K562 (cell line): ENCODE measurements at regions not wholly inside any gene's neighbourhood (a gene's known extent, or its start where the extent isn't known, plus 50 kb on each side); places are given as distances from the start of the nearest gene placed in this dataset.

ENCODE experiments used
- ATAC-seq: fragments of 200-7000 bp; cut with Tn5 transposase; 3 replicates; pipeline ENCODE4 v1.9.1; 2020; ENCODE audit warnings: moderate library complexity
- BruUV-seq: library from RNA; stranded (reverse); fragments of 400-500 nt; replicated peaks from 2 replicates; lab custom pipeline; 2021; lab: Mats Ljungman, UMichigan
- CTCF ChIA-PET: fragments of 300-600 bp; formaldehyde crosslinking; extraction: SDS; loops from one replicate; lab custom pipeline; 2021; ENCODE audit warnings: low intra/inter-chr PET ratio; lab: Yijun Ruan, JAX
- POLR2A ChIA-PET: fragments of 300-600, 350-650 bp; sonication (Branson Sonifier 250); formaldehyde crosslinking; extraction: SDS; loops from one replicate; lab custom pipeline; 2021; ENCODE audit warnings: antibody characterized with exemption, inconsistent platforms; lab: Yijun Ruan, JAX
- DNase-seq, 4 experiments: peaks; one replicate each; pipeline versions ENCODE4 v3.0.0 to v3.0.0-alpha.2; 2011 to 2018; ENCODE audit warnings: low spot score in 3 of 4, mixed read lengths in 3 of 4; ENCODE audit errors: extremely low read depth in 1 of 4
- FAIRE-seq: peaks from 2 replicates; lab custom pipeline; 2011; peaks lifted over from hg19 to GRCh38; lab: Jason Lieb, UNC
- H2AFZ ChIP-seq: 2 replicates; pipeline ENCODE4 v1.6.0; 2011; ENCODE audit warnings: low read depth, low read length, control low read depth, inconsistent platforms
- H3K27ac ChIP-seq: fragments of 200-600 bp; 3 replicates; pipeline ENCODE4 v1.8.0; 2011; ENCODE audit warnings: low read depth, mild to moderate bottlenecking, control low read depth, inconsistent platforms, low read length, moderate library complexity, mixed read lengths; ENCODE audit errors: extremely low read depth
- H3K27me3 ChIP-seq, 2 experiments: fragments of 300-600 bp in 1 of 2; 2 replicates in 1 of 2; 3 replicates in 1 of 2; pipeline versions ENCODE4 v1.6.0 to v1.8.0; 2011; ENCODE audit warnings: inconsistent platforms in 2 of 2, low read length in 2 of 2, mild to moderate bottlenecking in 1 of 2, mixed read lengths in 1 of 2, moderate library complexity in 1 of 2; ENCODE audit not compliant: control insufficient read depth in 2 of 2, insufficient read depth in 2 of 2
- H3K36me3 ChIP-seq: fragments of 300-600 bp; 3 replicates; pipeline ENCODE4 v1.8.0; 2011; ENCODE audit warnings: mild to moderate bottlenecking, low read length, inconsistent platforms; ENCODE audit not compliant: control insufficient read depth, insufficient read depth
- H3K4me1 ChIP-seq, 2 experiments: fragments of 200-600 bp in 1 of 2; replicated peaks in 1 of 2; 2 replicates in 1 of 2; 3 replicates in 1 of 2; pipeline versions ENCODE4 v1.5.1 to v1.8.0; 2011; ENCODE audit warnings: inconsistent platforms in 2 of 2, low read length in 2 of 2, mild to moderate bottlenecking in 1 of 2, mixed read lengths in 1 of 2, moderate library complexity in 1 of 2; ENCODE audit not compliant: control insufficient read depth in 2 of 2, insufficient read depth in 2 of 2
- H3K4me2 ChIP-seq: 2 replicates; pipeline ENCODE4 v1.6.1; 2011; ENCODE audit warnings: low read length, control low read depth, inconsistent platforms, mixed read lengths; ENCODE audit not compliant: insufficient read depth
- H3K4me3 ChIP-seq: fragments of 200-600 bp; sonication (generic), shearing (Covaris generic); 2 replicates; pipeline ENCODE4 v1.5.1; 2016; ENCODE audit warnings: control low read depth, inconsistent platforms
- H3K79me2 ChIP-seq: fragments of 200-600 bp; 3 replicates; pipeline ENCODE4 v1.8.0; 2011; ENCODE audit warnings: low read length, inconsistent platforms; ENCODE audit not compliant: control insufficient read depth, insufficient read depth
- H3K9ac ChIP-seq, 2 experiments: 2 replicates each; pipeline versions ENCODE4 v1.6.0 to v1.6.1; 2011; ENCODE audit warnings: low read depth in 2 of 2, low read length in 2 of 2, control low read depth in 1 of 2, inconsistent platforms in 1 of 2, mild to moderate bottlenecking in 1 of 2, mixed read lengths in 1 of 2; ENCODE audit not compliant: insufficient read depth in 1 of 2
- H3K9me1 ChIP-seq: one replicate; pipeline ENCODE4 v1.6.0; 2011; ENCODE audit warnings: inconsistent platforms, mild to moderate bottlenecking, low read length, moderate library complexity; ENCODE audit not compliant: control insufficient read depth, insufficient read depth
- H3K9me3 ChIP-seq: replicated peaks from 2 replicates; pipeline ENCODE4 v1.5.1; 2011; ENCODE audit warnings: low read depth, low read length, inconsistent platforms; ENCODE audit not compliant: control insufficient read depth, insufficient read depth
- H4K20me1 ChIP-seq: replicated peaks from 2 replicates; pipeline ENCODE4 v1.6.1; 2011; ENCODE audit warnings: low read length, inconsistent platforms, mixed read lengths; ENCODE audit not compliant: control insufficient read depth, insufficient read depth
- CREM ChIP-seq: IDR thresholded peaks from 2 replicates; pipeline ENCODE4 v1.6.1; 2014; ENCODE audit warnings: antibody characterized with exemption, low read depth
- CSDE1 ChIP-seq, 2 experiments: fragments of 450-650 bp; IDR thresholded peaks; 2 replicates each; pipeline ENCODE4 v1.6.1; 2016; ENCODE audit warnings: mild to moderate bottlenecking in 1 of 2
- LCOR ChIP-seq: sonication (generic); formaldehyde crosslinking; IDR thresholded peaks from 2 replicates; pipeline ENCODE4 v1.8.0; 2022; ENCODE audit warnings: mild to moderate bottlenecking, missing genetic modification reagents
- NRF1 ChIP-seq, 2 experiments: fragments of 450-650 bp; IDR thresholded peaks in 1 of 2; conservative IDR thresholded peaks in 1 of 2; 2 replicates each; pipeline ENCODE4 v1.6.1; 2014; ENCODE audit warnings: mild to moderate bottlenecking in 2 of 2
- PML ChIP-seq: IDR thresholded peaks from 2 replicates; pipeline ENCODE4 v1.6.1; 2012; ENCODE audit warnings: low read length, inconsistent platforms
- RAD51 ChIP-seq: fragments of 450-650 bp; IDR thresholded peaks from 2 replicates; pipeline ENCODE4 v1.7.1; 2016; ENCODE audit warnings: low read depth, mild to moderate bottlenecking, borderline replicate concordance
- RCOR1 ChIP-seq, 2 experiments: IDR thresholded peaks; 2 replicates each; pipeline ENCODE4 v1.6.1; 2012; ENCODE audit warnings: low read depth in 2 of 2, low read length in 2 of 2, borderline replicate concordance in 1 of 2, improper control_type of control experiment in 1 of 2
- SMAD1 ChIP-seq: fragments of 150-350 bp; IDR thresholded peaks from 2 replicates; pipeline ENCODE4 v1.6.1; 2014; ENCODE audit warnings: low read length, low read depth; ENCODE audit not compliant: partially characterized antibody
- SP2 ChIP-seq: IDR thresholded peaks from 2 replicates; pipeline ENCODE4 v1.6.1; 2011; ENCODE audit warnings: mild to moderate bottlenecking, low read depth, low read length, moderate library complexity; ENCODE audit not compliant: poor library complexity, severe bottlenecking; ENCODE audit errors: extremely low read depth
- ZNF175 ChIP-seq: fragments of 200-800 bp; sonication (Bioruptor generic); IDR thresholded peaks from 2 replicates; pipeline ENCODE4 v1.6.1; 2016; ENCODE audit warnings: low read depth, mild to moderate bottlenecking, missing genetic modification characterization, missing compliant biosample characterization
- ZNF239 ChIP-seq: fragments of 250-450 bp; sonication (Bioruptor Pico); IDR thresholded peaks from 2 replicates; pipeline ENCODE4 v1.4.0; 2020; ENCODE audit warnings: mild to moderate bottlenecking
- ZNF444 ChIP-seq: fragments of 250-450 bp; sonication (Bioruptor Pico); IDR thresholded peaks from 2 replicates; pipeline ENCODE4 v1.4.0; 2020; ENCODE audit warnings: mild to moderate bottlenecking, moderate library complexity
- ZNF717 ChIP-seq: fragments of 250-450 bp; sonication (Bioruptor Pico); IDR thresholded peaks from 2 replicates; pipeline ENCODE4 v1.5.0; 2021
- ZNF778 ChIP-seq: fragments of 450-650 bp; formaldehyde crosslinking; IDR thresholded peaks from 2 replicates; pipeline ENCODE4 v1.4.0; 2020; ENCODE audit warnings: mild to moderate bottlenecking, moderate library complexity
- WGBS: fragments of 100-300 bp; shearing (Covaris generic); methylation state at CpG from one replicate; pipeline ENCODE4 v1.1.6; 2016; ENCODE audit warnings: low coverage, mixed read lengths; ENCODE audit not compliant: insufficient coverage; ENCODE audit errors: missing lambda C conversion rate; 5-methylcytosine and 5-hydroxymethylcytosine counted together
- in situ Hi-C: fragments of 300-500 bp; cut with MboI; formaldehyde crosslinking; loops from 4 replicates; pipeline ENCODE4 v1.15.0; 2018; ENCODE audit warnings: inconsistent platforms, mixed read lengths
- intact Hi-C: fragments of 100-400 bp; cut with micrococcal nuclease; formaldehyde crosslinking; loops from 2 replicates; pipeline ENCODE4 v1.14.2; 2022
- TF ChIP-seq, protein P1 (sequence below): sonication (generic); formaldehyde crosslinking; IDR thresholded peaks from 2 replicates; pipeline ENCODE4 v1.8.0; 2022; ENCODE audit warnings: missing genetic modification reagents, mild to moderate bottlenecking, borderline replicate concordance
- TF ChIP-seq, protein P2 (sequence below): fragments of 450-650 bp; IDR thresholded peaks from 2 replicates; pipeline ENCODE4 v1.6.1; 2014; ENCODE audit warnings: low read depth, mild to moderate bottlenecking, moderate library complexity, borderline replicate concordance

DNA sequence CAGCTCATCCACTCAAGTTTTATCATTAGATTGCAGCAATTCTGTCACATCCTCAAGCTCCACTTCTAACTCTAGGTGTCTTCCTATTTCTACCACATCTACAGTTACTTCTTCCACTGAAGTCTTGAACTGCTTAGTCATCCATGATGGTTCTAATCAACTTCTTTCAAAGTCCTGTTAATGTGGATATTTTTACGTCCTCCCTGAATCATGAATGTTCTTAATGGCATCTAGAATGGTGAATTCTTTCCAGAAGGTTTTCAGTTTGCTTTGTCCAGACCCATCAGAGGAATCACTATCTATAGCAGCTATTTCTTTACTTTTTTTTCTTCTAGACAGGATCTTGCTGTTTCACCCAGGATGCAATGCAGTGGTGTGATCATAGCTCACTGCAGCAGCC is 78.0 kb upstream of the RNPC3 start:
- no peaks in the 10 kb centered on the region for H3K9me1 ChIP-seq
- no peak overlapping the region for H2AFZ ChIP-seq
- no peak for DNase-seq
- intact Hi-C loops, result no loop called here
- no peak overlapping the region for H3K4me3 ChIP-seq
- no peaks in the 10 kb centered on the region for H3K27me3 ChIP-seq
- no peaks in the 10 kb centered on the region for H3K9me3 ChIP-seq
- ChIA-PET CTCF (no interaction called here), POLR2A (no interaction called here)
- 0% methylated on average over 1 of the region's 1 CpG for WGBS
- H3K27ac ChIP-seq, result no peak overlapping the region
- H3K4me1 ChIP-seq, result no peaks in the 10 kb centered on the region
- in situ Hi-C loops, result no loop called here
- TF ChIP-seq PML (no peak), RAD51 (no peak), ZNF444 (CRISPR knock-in tag) (no peak), SMAD1 (no peak), ZNF778 (CRISPR knock-in tag) (no peak)
- H4K20me1 ChIP-seq, result no peaks in the 10 kb centered on the region
- no peak for ATAC-seq
- no peak overlapping the region for H3K9ac ChIP-seq
- H3K79me2 ChIP-seq, result no peaks in the 10 kb centered on the region
- H3K36me3 ChIP-seq, result no peaks in the 10 kb centered on the region
- BruUV-seq, result no TSS peak
- FAIRE-seq, result no peak
- H3K4me2 ChIP-seq, result no peak overlapping the region

DNA sequence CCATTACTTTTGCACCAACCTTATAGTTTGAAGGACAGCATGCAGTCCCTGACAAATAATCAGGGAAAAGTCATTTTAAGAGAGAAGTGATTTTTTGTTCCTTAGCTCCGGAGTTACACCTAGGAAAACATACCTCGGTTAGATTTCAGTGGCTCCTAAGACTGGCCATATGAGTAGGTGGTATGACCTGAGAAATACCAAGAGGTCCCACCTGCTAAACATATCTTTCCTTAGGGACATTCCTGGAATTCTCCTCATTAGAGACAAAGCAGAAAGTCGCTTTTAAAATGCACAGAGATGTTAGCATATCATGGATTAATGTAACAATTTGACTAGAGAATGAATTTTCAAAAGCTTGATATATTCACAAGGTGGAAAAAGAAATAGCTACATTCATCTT is 84.2 kb upstream of the RNPC3 start:
- Histone ChIP-seq H3K36me3 (no peaks in the 10 kb centered on the region), H3K4me3 (no peak overlapping the region), H3K79me2 (no peaks in the 10 kb centered on the region), H3K9ac (no peak overlapping the region), H2AFZ (no peak overlapping the region), H4K20me1 (no peaks in the 10 kb centered on the region), H3K4me1 (no peaks in the 10 kb centered on the region), H3K9me3 (no peaks in the 10 kb centered on the region), H3K4me2 (no peak overlapping the region), H3K9me1 (no peaks in the 10 kb centered on the region), H3K27me3 (no peaks in the 10 kb centered on the region), H3K27ac (no peak overlapping the region)
- 0% methylated on average over 3 of the region's 3 CpGs for WGBS
- ATAC-seq (no peak), FAIRE-seq (no peak), DNase-seq (no peak)
- ChIA-PET CTCF (no interaction called here), POLR2A (no interaction called here)
- no TSS peak for BruUV-seq
- intact Hi-C loops, result no loop called here
- TF ChIP-seq NRF1 (conservative IDR thresholded peaks at IDR 0.05 in 1 of 2, IDR thresholded peaks at IDR 0.05 in 1 of 2) (no peak), ZNF175 (CRISPR knock-in tag) (no peak), LCOR (no peak), ZNF239 (CRISPR knock-in tag) (no peak), RCOR1 (IDR thresholded peaks at IDR 0.05; ENCODE audit: borderline replicate concordance in 1 of 2, low read depth in 2 of 2, low read length in 2 of 2) (no peak), SP2 (no peak), CREM (no peak), ZNF717 (CRISPR knock-in tag) (no peak), CSDE1 (IDR thresholded peaks at IDR 0.05) (no peak)
- TF ChIP-seq, protein P1, sequence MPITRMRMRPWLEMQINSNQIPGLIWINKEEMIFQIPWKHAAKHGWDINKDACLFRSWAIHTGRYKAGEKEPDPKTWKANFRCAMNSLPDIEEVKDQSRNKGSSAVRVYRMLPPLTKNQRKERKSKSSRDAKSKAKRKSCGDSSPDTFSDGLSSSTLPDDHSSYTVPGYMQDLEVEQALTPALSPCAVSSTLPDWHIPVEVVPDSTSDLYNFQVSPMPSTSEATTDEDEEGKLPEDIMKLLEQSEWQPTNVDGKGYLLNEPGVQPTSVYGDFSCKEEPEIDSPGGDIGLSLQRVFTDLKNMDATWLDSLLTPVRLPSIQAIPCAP (CRISPR knock-in tag), result no peak
- TF ChIP-seq, protein P2, sequence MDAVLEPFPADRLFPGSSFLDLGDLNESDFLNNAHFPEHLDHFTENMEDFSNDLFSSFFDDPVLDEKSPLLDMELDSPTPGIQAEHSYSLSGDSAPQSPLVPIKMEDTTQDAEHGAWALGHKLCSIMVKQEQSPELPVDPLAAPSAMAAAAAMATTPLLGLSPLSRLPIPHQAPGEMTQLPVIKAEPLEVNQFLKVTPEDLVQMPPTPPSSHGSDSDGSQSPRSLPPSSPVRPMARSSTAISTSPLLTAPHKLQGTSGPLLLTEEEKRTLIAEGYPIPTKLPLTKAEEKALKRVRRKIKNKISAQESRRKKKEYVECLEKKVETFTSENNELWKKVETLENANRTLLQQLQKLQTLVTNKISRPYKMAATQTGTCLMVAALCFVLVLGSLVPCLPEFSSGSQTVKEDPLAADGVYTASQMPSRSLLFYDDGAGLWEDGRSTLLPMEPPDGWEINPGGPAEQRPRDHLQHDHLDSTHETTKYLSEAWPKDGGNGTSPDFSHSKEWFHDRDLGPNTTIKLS, result no peak
- in situ Hi-C loops, result no loop called here
